ENCODE measurements at regions not wholly inside any gene's neighbourhood (a gene's known extent, or its start where the extent isn't known, plus 50 kb on each side); places are given as distances from the start of the nearest gene placed in this dataset.

DNA sequence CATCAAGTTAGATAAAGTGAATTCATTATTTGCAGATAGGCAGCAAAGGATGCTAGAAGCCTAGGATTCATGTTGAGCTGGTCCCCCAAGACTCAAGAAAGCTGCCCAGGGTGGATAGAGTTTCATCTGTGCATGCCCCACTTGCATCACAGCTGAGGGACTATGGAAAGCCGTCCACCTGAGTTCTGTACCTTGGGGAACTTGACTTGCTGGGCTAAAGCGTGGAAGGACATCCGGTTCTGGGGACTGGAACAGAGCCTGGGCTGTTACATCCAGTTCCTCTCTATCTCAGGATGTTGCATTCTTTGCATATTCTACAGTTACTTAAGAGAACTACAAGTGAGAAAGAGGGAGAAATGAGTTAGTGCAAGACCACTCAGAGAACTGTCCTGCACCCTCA is 458.4 kb downstream of the SHISA9 start:
- Histone ChIP-seq H3K27ac (no peak overlapping the region), H3K27me3 (no peaks in the 10 kb centered on the region), H3K4me3 (no peak overlapping the region), H3K36me3 (ENCODE audit: low read depth, missing control alignments) (no peaks in the 10 kb centered on the region), H3K4me1 (no peaks in the 10 kb centered on the region), H3K9me3 (no peaks in the 10 kb centered on the region)
- no peak for DNase-seq
- TF ChIP-seq, protein P1, sequence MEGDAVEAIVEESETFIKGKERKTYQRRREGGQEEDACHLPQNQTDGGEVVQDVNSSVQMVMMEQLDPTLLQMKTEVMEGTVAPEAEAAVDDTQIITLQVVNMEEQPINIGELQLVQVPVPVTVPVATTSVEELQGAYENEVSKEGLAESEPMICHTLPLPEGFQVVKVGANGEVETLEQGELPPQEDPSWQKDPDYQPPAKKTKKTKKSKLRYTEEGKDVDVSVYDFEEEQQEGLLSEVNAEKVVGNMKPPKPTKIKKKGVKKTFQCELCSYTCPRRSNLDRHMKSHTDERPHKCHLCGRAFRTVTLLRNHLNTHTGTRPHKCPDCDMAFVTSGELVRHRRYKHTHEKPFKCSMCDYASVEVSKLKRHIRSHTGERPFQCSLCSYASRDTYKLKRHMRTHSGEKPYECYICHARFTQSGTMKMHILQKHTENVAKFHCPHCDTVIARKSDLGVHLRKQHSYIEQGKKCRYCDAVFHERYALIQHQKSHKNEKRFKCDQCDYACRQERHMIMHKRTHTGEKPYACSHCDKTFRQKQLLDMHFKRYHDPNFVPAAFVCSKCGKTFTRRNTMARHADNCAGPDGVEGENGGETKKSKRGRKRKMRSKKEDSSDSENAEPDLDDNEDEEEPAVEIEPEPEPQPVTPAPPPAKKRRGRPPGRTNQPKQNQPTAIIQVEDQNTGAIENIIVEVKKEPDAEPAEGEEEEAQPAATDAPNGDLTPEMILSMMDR (IDR thresholded peaks at IDR 0.05) = no peak
- TF ChIP-seq POLR2A (IDR thresholded peaks at IDR 0.05) = no peak
- intact Hi-C loops (cut with DNase I; ENCODE audit: low total_unique reads) = no loop called here
- WGBS, 2 donors = 86 to 93% methylated on average over 3 of the region's 3 CpGs

DNA sequence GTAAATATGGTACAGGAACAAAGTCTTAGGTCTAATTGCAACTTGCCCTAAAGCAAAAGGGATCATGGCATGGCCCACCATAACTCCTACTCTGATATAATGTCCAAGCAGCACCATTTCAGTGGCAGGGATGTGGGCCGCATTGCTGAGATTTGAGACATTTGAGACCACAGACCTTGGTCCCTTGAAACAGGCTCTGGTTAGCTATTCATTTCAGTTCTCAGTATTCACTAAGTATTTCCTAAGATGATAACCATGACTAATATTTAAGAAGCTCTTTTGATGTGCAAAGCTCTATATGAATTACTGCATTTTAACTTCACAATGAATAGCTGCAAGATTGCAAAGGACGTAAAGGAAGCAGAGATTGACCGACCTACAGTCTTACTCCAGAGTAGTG is 471.0 kb downstream of the SHISA9 start:
- Histone ChIP-seq H3K36me3 (ENCODE audit: low read depth, missing control alignments) (no peaks in the 10 kb centered on the region), H3K4me3 (no peak overlapping the region), H3K27ac (no peak overlapping the region), H3K4me1 (no peaks in the 10 kb centered on the region), H3K27me3 (no peaks in the 10 kb centered on the region), H3K9me3 (no peaks in the 10 kb centered on the region)
- TF ChIP-seq, protein P1 (IDR thresholded peaks at IDR 0.05) = no peak
- TF ChIP-seq POLR2A (IDR thresholded peaks at IDR 0.05) = no peak
- WGBS, 2 donors = 86 to 88% methylated on average over 3 of the region's 3 CpGs
- intact Hi-C loops (cut with DNase I; ENCODE audit: low total_unique reads) = no loop called here
- no peak for DNase-seq

DNA sequence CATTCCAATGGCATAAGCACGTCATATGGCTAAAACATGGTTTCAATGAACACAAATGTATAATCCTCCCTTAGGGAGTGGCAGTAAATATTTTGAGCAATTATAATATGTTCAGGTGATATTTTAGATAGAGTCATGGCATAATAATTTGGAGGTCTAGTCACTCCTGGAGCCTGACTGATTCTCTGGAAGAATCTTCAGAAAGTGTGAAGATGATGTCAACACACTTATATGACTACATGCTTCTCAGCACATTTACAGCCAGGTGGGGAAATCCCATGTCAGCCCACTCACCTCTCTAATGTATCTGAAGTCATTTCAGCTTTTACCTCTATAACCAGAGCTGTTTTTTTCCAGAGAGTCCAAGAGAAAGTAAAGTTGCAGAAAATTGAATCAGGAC is 474.8 kb downstream of the SHISA9 start:
- intact Hi-C loops (cut with DNase I; ENCODE audit: low total_unique reads) = no loop called here
- H3K27ac ChIP-seq = no peak overlapping the region
- no peak overlapping the region for H3K4me3 ChIP-seq
- WGBS, 2 donors = 88 to 90% methylated on average over 1 of the region's 1 CpG
- no peaks in the 10 kb centered on the region for H3K27me3 ChIP-seq
- TF ChIP-seq, protein P1 (IDR thresholded peaks at IDR 0.05) = no peak
- TF ChIP-seq POLR2A (IDR thresholded peaks at IDR 0.05) = no peak
- no peaks in the 10 kb centered on the region for H3K4me1 ChIP-seq
- no peak for DNase-seq
- no peaks in the 10 kb centered on the region for H3K9me3 ChIP-seq
- H3K36me3 ChIP-seq (ENCODE audit: low read depth, missing control alignments) = no peaks in the 10 kb centered on the region

DNA sequence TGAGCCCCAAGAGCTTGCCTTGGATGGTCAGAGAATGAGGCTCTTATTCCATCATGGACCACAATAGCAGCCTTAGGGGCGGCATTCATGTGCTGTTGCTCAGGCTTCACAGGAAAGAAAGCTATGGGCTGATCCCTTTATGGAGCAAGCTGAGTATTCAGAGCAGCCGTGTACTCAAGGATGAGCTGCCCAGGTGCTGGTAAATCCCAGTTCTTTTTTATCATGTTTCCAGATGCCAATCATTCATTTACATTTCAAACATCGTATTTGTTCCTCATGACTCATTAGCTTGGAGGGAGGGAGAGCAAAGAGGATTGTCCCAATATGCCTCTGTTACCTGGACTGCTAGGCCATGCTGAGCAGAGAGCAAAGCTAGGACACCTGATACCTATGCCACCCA is 475.7 kb downstream of the SHISA9 start:
- whole genome bisulfite sequencing, 2 donors = 81 to 90% methylated on average over 3 of the region's 3 CpGs
- H3K4me3 ChIP-seq = no peak overlapping the region
- H3K27me3 ChIP-seq = no peaks in the 10 kb centered on the region
- no peaks in the 10 kb centered on the region for H3K4me1 ChIP-seq
- H3K27ac ChIP-seq = no peak overlapping the region
- intact Hi-C loops (cut with DNase I; ENCODE audit: low total_unique reads) = no loop called here
- TF ChIP-seq, protein P1 (IDR thresholded peaks at IDR 0.05) = no peak
- no peak for TF ChIP-seq POLR2A (IDR thresholded peaks at IDR 0.05)
- no peak for DNase-seq
- H3K9me3 ChIP-seq = no peaks in the 10 kb centered on the region
- H3K36me3 ChIP-seq (ENCODE audit: low read depth, missing control alignments) = no peaks in the 10 kb centered on the region

DNA sequence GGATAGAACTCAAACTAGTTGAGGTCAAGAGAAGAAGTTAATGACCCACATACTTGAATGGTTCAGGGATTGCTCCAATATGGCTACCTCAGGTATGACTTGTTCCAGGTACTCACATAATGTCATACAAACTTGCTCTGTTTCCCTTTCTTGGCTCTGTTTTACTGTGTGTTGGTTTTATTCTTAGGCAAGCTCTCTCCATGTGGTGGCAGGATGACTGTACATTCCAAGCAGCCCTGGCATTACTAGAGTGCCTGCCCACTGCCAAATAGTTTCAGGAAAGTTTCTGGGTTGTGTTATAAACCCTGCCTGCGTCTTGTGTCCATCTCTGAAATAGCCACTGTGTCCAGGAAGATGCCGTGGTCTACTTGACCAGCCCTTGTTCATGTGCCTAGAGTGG is 476.8 kb downstream of the SHISA9 start:
- H3K27me3 ChIP-seq = no peaks in the 10 kb centered on the region
- TF ChIP-seq, protein P1 (IDR thresholded peaks at IDR 0.05) = no peak
- no peak for TF ChIP-seq POLR2A (IDR thresholded peaks at IDR 0.05)
- no peaks in the 10 kb centered on the region for H3K9me3 ChIP-seq
- no peak overlapping the region for H3K27ac ChIP-seq
- no peak for DNase-seq
- 75 to 78% methylated on average over 2 of the region's 2 CpGs for WGBS, 2 donors
- H3K4me3 ChIP-seq = no peak overlapping the region
- no peaks in the 10 kb centered on the region for H3K36me3 ChIP-seq (ENCODE audit: low read depth, missing control alignments)
- intact Hi-C loops (cut with DNase I; ENCODE audit: low total_unique reads) = no loop called here
- no peaks in the 10 kb centered on the region for H3K4me1 ChIP-seq
